Putamen (tissue), 1 donor: ENCODE measurements at regions not wholly inside any gene's neighbourhood (a gene's known extent, or its start where the extent isn't known, plus 50 kb on each side); places are given as distances from the start of the nearest gene placed in this dataset.

Source experiments
- DNase-seq: peaks from one replicate; pipeline ENCODE4 v3.0.0-alpha.2; 2016; ENCODE audit warnings: low spot score

DNA sequence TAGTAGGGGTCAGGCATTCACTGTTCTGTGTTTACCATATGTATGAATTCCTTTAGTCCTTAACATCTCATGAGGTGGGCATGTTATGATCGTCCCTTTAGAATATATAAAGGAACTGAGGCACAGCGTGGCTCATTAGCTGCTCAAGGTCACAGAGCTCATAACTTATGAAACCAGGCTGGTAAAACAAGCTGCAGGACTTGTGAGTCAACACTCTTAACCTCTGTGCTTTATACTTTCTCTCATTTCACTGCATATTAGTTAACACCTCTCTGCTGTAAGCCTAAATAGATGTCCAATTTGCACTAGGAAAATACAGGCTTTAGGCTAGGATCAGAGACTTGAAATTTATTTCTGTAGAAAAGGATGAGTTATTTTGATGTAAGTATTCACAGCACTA lies 180.3 kb upstream of the HDAC9 start:
- DNase-seq = no peak

DNA sequence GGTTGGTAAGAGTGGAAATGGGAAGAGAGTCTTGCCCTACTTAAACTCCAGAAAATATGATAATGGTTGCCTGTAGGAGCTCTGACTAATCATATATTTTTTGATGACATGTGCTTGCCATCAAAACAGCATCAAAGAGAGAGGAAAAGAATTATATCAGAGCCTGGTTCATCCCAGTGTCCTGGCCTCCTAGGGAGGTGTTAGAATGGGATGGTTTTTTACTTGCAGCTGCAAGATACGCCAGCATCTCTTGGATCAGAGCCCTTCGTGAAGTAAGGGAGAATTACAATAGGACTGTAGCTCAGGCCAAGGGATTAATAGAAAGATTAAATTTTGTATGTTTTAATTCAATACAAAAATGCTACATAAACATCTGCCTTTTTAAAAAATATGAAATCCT lies 177.6 kb upstream of the HDAC9 start:
- DNase-seq = no peak

DNA sequence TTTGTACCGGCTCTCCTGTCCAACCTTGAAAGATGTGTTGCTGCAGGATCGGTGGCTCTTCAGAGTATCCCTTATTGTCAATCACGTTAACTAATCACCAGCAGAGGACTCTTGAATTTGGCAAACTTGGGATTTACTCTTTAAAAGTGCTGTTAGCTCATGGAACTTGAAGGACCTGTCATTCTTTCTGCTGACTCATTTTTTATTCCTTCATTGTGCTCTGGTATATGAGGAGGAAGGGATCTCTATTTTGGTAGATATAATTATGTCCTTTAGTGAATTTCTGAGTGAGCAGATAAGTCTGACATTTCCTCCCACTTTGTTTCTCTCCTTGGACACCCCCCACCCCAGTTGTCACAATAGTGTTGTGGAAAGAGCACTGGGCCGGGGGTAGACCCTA lies 175.1 kb upstream of the HDAC9 start:
- DNase-seq = no peak

DNA sequence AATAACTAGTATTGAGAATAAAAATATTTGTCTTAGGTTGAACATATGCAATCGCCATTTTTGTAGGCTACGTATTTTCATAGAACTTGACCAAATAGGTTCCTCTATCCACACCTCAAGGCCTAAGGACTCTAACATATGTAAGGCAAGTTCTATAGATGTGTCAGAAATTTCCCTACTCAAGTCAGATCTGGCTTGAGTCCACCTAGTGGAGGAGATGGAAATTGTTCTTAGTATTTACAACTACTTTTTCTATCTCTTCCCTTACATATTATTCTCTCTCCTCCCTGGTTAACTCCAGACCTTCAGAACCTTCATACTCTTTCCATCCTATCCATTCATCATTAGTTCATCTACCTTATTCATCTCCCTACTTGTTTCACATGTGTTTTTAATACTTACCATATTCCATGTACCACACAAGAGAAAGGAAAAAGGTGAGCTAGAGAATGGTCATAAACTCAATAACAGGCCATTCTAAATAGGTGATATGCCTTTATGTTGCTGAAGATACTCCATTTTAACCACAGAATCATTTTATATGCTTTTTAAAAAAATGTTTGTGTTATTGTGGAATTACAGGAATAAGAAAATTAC lies 174.5 kb upstream of the HDAC9 start:
- DNase-seq = peak; percentile 6

DNA sequence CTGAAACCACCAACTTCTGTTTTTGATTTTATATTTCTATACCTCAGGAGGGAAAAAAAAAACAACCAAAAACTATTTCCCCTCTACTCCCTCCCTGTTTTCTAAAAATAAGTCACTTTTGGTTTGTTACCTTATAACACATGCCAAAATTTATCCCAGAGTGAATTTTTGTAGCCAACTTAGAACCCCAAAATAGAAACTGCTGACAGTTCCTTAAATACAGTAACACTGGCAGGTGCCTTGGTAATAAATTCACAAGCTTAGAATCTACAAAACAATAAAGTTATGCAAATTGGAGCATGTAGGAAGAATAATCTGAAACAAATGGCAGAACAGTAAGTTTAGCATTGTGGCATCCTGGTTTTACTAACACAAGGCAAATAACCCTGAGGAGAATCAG lies 165.0 kb upstream of the HDAC9 start:
- DNase-seq = no peak

DNA sequence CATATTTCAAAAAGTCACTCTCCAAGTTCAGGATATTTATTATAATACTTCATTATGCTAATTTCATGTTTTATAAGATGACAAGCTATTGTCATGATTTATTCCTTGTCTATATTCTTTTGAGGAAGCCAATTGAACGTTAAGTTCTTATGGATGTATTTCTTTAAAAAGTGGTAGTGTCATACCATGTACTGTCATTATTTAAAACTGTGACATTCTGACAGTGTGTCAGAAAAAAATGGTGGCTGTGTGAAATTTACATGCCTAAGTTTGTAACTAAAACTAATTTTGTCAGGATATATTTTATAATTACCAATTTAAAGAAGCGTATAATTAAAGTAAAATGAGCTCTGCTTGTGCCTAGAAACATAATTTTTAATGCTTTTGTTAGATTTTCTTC lies 158.9 kb upstream of the HDAC9 start:
- no peak for DNase-seq

DNA sequence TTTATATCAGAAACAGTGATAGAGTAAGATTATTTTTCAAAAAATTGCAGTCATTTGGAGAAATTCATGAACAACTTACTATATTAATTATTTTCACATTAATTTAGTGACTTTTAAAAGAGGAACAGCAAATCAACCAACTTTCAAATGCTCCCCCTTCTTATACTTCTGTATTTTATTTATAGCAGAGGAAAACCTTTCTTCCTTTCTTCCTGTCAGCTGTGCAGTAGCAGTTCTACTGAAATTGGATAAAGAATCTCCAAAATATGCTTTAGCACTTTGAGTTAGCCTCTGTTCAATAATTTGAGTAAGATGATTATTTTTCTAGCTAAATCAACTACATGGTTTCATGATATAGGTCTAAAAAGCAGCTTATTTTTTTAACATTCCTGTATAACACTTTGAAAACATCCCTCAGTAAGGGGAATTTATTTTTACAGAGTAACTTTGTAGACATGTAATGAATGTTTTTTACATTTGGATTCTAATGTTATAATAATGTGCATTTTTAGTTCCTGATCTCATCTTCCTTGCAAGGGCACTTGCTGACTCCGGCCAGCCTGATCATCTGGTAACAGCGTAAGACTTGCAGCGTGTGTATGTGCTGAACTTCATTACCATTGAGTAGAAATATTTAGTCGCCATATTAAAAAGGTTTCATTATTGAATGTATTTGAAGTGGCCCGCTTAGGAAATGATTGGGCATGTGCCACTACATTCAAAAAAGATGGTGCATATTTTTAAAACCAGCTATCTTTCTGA lies 158.3 kb upstream of the HDAC9 start:
- no peak for DNase-seq

DNA sequence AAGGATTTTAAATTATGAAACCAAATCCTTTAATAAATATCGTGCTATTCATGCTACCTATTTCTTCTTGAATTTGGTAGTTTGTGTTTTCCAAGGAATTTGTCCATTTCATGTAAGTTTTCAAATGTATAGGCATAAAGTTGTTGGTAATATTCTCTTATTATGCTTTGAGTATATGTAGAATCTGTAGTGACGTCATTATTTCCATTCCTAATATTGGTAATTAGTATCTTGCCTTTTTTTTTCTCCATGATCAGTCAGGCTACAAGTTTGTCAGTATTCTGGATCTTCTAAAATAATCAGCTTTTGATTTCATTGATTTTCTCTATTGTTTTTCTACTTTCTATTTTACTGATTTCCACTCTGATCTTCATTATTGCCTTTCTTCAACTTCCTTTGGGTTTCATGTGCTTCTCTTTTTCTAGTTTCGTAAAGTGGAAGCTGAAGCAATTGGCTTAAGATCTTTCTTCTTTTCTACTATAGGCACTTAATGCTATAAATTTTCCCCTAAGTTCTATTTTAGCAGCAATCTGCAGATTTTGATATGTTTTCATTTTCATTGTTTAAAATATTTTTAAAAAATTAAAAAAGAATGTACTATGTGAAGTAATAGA lies 156.5 kb upstream of the HDAC9 start:
- no peak for DNase-seq

DNA sequence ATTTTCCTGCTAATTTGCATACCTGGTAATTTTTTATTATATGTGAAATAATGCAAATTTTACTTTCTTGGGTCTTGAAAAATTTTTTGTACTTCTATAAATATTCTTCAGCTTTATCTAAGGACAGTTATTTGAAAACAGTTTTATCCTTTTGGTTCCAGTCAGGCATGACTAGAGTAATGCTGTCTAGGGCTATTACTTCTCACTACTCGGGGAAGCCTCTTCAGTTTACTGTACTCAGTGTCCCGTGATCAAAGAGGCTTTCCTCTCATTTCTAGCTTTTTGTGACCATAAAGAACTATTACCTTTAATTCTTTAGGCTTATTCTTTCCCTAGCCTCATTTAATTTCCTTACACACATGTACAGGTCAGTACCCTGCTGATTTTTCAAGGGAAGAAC lies 153.8 kb upstream of the HDAC9 start:
- no peak for DNase-seq

DNA sequence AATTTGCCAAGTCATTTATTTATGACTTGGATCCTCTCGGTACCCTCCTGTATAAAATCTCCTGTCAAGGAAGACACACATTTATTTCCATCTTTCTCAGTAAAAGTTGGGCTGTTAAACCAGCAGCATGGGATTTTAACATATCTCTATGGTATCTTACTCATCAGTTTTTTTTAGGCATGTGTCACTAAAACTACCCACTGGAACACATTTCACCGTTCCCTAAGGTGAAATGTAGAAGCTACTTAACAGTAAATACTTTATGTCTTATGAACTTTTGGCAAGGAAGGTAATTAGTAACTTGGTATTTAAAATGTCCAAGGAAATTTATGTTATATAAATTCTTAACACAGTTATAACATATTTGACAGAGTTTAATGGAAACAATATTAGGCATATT lies 152.5 kb upstream of the HDAC9 start:
- no peak for DNase-seq

DNA sequence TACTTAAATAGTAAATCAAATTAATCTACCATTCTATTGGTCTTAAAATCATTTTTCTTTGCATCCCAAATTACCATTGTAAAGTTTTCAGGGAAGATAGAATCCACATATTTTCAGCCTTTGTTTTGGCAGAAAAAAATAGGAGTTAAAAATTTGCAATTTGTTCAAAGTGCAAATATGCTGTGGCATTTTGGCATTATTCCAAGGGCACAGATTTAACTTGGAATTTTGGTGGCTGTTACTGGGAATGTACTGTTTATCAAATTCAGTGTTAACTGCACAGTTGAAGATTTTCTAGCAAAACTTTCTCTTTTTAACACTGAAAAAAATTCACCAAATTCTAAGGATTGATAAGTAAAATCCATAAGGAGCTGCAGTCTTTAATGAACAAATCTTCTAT lies 151.0 kb upstream of the HDAC9 start:
- DNase-seq = no peak

DNA sequence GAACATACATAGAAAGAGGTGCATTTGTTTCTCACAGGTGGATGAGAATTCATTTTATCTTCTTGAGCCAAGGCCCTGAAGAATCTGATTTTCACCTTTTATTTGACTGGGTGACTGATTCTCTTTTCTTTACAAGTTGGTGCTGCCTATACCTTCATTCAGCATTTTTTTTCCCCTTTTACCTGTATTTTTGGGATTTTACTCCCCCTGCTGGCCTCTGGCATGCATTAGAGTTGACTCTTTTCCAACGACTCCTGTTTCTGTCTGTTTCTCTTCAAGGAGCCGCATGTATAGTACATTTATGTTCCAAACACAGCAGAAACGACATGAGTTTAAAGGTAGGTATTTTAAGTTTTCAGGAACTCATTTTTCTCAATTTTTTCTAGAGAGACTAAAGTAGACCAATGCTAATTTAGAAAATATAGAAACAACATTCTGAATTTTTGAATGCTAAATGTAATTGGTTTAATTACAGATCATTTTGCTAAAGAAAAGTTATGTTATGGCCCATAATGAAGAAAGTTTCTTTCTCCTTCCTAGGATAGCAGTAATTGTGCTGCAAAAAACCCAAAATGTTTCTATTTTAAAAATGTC lies 149.8 kb upstream of the HDAC9 start:
- DNase-seq = peak; percentile 57

DNA sequence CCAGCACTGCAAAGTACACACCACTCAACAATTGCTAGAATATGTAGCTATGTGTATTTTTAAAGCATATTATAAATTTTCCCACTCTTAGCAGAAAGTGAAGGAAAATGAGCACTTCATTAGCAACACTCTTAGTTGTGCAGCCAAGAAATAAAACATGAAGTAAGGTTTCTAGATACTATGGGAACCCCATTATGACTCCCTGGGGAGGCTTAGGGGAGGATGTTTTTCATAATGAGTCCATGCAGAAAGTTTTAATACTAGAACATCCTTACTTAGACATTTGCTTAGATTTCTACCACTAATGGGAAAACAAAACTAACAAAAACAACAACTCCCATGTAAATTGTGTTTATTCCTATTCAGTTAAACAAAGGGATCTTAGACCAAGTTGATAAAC lies 148.4 kb upstream of the HDAC9 start:
- DNase-seq = no peak

DNA sequence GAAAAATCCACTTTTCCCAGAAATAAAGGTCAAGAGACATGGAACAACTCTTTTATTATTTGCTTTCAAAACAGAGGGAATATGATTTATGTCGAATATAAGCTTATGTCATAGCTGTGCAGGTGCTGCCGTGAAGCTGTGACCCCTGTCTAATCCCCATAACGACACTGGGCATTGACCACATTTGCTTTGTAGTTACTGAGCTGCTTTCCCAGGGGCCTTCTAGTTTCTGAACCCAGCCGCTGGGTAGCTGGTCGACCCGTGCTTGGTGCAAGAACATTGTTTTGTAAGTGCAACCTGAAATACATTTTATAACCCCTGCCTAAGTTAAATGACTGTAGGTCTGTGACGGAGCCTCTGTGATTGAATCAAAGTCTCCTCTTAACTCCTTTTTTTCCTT lies 144.9 kb upstream of the HDAC9 start:
- no peak for DNase-seq

DNA sequence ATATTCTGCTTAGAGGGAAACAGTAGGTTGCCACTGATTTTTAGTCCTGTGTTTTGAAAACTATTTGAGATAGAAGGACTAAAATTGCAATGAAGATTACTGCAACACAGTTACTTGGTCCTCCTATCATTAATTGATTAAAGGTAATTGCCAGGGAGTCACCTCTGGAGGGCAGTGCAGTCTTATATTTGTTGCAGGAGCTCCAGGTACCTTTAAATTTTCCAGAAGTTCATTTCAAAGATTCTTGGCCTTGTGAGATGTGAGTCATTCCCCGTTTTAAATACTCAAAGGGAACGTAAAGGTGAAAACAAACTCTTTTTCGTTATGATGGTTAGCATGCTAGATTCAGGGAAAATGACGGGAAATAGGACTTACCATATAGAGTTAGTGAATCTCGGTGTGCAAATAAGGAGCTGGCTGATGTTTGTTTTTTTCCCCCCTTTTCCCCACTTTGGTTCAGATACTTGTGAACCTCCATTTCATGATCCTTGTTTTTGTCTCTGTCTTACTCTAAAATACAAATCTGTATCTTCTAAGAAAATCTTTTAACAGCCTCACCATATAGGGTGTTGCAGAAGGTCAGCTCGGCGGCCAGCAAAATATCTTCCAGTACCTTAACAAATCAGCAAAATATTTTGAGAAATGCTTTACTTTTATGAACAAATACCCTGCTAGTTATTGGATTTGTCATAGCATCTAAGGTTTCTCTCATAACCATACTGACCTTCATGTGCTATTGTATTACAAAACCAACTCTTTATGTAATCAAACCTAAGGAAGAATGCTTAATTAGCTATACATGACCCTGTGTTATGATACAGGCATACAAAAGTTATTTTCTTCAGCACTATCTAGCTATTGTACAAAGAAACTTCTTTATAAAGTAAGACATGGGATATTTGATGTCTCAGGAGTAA lies 143.0 kb upstream of the HDAC9 start:
- DNase-seq = peak; percentile 58

DNA sequence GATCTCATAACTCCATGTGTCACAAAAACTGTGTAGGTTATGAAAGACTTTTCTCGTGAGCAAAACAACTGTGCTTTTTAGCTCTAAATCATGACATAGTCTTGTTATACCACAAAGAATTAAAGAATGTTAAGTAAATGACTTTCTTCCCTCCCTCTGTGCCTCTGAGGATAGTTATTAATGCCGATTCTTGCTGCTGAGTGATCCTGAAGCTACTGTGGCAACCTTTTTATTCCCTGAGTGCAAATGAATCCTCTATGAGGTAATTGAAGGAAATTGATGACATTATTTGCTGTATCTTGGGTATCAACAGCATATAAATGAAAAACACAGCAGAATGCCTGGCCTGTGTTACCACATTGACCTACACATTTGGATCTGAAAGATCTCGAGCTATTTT lies 142.2 kb upstream of the HDAC9 start:
- no peak for DNase-seq

DNA sequence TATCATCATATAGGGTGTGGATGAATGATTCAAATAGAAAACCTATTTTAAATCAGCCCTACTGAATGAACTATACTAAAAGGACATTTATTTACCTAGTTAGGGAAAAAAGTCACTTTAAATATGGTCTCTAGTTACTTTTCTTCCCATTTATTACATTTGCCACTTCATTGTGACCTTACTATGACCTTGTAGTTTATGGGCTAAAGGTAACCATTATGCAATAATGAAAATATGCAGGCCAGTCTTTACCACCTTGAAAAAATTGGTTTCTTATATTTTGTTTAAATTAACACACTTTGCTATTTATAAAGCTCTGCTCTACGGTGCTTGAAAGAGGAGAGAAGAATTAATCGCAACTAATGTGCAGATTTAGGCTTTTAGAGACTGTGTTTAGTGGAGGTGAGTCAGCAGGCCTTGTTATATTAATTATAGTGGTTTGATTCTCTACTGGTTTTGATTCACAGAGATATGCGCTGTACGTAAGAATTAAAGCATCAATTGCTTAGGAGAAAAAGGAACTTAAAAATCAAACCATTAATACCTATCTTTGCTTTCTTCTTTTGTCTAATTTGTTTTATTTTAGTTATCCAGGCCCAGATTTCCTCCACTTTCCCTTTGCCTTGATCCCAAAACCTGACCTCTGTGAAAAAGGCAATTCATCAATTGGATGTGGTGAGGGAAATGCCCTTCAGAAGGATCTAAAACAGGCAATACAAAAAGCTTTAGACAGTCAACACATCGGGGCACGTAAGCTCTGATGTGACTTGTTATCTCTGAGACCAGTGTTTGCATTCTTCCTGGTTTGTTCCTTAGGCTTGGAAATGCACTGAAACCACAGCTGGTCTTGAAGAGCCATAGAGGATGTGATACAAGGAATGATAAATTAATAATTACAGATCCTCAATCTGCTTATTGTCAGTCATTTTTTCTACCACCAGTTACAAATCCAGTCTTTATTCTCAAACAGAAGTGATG lies 141.2 kb upstream of the HDAC9 start:
- no peak for DNase-seq

DNA sequence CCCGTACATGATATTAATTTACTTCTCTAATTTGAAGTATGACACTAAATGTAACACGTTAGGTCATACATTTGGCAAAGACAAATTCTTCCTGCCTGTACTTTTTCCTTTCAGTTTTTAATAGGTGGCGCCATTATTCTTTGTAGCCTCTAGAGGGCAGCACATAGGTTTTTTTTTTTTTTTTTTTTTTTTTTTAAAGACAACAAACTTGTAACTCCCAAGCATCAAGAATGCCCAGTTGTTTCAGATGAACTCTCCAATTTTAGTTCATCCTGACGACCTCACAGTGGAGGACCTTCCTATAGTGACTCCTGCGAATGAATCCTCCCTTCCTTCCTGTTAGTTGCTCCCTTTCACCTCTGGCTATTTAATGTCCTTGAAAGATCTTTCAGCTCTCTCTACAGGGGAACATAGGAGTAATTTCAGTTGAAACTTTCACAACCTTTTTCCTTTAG lies 139.3 kb upstream of the HDAC9 start:
- no peak for DNase-seq

DNA sequence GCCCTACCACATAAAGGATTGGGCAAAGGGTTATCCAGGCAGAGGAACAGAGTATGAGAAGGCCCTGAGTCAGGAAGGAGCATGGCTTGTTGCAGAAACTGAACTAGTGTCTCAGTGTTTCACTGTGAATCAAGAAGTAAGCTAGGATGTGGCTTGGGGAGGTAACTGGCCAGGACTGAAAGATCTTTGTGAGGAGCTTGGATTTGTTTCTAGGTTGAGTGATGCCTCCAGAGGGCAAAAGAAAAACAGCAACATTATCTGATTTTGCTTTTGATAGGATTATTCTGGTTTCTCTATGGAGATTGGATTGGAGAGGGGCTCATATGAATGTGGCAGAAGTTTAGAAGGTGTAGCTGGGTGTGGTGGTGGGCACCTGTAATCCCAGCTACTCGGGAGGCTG lies 137.9 kb upstream of the HDAC9 start:
- no peak for DNase-seq

DNA sequence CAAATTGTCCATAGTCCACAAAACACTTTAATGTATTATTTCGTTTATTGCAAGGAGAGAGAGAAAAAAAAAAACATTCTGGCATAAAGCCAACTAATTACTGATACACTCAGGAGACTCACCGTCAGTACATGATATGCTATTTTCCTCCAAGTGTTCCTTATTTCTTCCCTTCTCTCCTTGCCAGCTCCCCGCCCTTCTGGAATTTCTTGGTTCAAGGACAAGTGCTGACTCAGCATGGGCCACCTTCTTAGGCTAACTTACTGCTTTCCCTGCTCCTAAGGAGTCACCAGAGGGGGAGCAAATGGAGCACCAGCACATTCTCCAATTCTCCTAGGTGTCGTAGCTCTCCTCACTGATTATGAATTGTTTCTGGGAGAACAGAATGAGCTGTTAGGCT lies 133.8 kb upstream of the HDAC9 start:
- no peak for DNase-seq
